Mesodermal cell (in vitro differentiated cells): ENCODE measurements at regions not wholly inside any gene's neighbourhood (a gene's known extent, or its start where the extent isn't known, plus 50 kb on each side); places are given as distances from the start of the nearest gene placed in this dataset.

Source experiments
- H3K27ac ChIP-seq: 2 replicates; pipeline ENCODE4 v1.7.0; 2013; ENCODE audit warnings: mild to moderate bottlenecking, low read depth, low read length, moderate library complexity; ENCODE audit not compliant: severe bottlenecking
- H3K36me3 ChIP-seq: 2 replicates; pipeline ENCODE4 v1.7.1; 2013; ENCODE audit warnings: mild to moderate bottlenecking, low read length, moderate library complexity; ENCODE audit not compliant: control insufficient read depth, insufficient read depth
- H3K4me1 ChIP-seq: one replicate; pipeline ENCODE4 v1.7.1; 2013; ENCODE audit warnings: mild to moderate bottlenecking, low read length; ENCODE audit not compliant: insufficient read depth, control insufficient read depth, poor library complexity, severe bottlenecking
- H3K4me3 ChIP-seq: 2 replicates; pipeline ENCODE4 v1.7.0; 2013; ENCODE audit warnings: low read length, control low read depth, mild to moderate bottlenecking; ENCODE audit not compliant: insufficient read depth, poor library complexity, severe bottlenecking; ENCODE audit errors: extremely low read depth
- H3K9me3 ChIP-seq: 2 replicates; pipeline ENCODE4 v1.7.1; 2013; ENCODE audit warnings: mild to moderate bottlenecking, low read length, moderate library complexity; ENCODE audit not compliant: control insufficient read depth
- WGBS, 2 experiments: methylation state at CpG; one replicate each; pipeline ENCODE4 v1.1.5; 2013; ENCODE audit warnings: missing lambda C conversion rate in 2 of 2; ENCODE audit not compliant: insufficient coverage in 2 of 2; 5-methylcytosine and 5-hydroxymethylcytosine counted together

GRCh38 chr5:56468277-56468676 is 235.1 kb upstream of the ANKRD55 start:
- no peaks in the 10 kb centered on the region for H3K36me3 ChIP-seq
- no peak overlapping the region for H3K4me3 ChIP-seq
- H3K27ac ChIP-seq = no peak overlapping the region
- H3K9me3 ChIP-seq = no peaks in the 10 kb centered on the region
- peaks cover 34% of the 10 kb centered on the region for H3K4me1 ChIP-seq
- WGBS, 2 experiments = 80 to 90% methylated on average over 1 to 2 of the region's 3 CpGs

- no peaks in the 10 kb centered on the region for H3K36me3 ChIP-seq
- 78 to 86% methylated on average over 2 of the region's 5 CpGs for WGBS, 2 experiments
- H3K4me1 ChIP-seq = peaks cover 34% of the 10 kb centered on the region
- no peak overlapping the region for H3K4me3 ChIP-seq
- H3K27ac ChIP-seq = no peak overlapping the region
- no peaks in the 10 kb centered on the region for H3K9me3 ChIP-seq
These were observed 234.1 kb upstream of the ANKRD55 start for GRCh38 chr5:56467176-56467717.

DNA sequence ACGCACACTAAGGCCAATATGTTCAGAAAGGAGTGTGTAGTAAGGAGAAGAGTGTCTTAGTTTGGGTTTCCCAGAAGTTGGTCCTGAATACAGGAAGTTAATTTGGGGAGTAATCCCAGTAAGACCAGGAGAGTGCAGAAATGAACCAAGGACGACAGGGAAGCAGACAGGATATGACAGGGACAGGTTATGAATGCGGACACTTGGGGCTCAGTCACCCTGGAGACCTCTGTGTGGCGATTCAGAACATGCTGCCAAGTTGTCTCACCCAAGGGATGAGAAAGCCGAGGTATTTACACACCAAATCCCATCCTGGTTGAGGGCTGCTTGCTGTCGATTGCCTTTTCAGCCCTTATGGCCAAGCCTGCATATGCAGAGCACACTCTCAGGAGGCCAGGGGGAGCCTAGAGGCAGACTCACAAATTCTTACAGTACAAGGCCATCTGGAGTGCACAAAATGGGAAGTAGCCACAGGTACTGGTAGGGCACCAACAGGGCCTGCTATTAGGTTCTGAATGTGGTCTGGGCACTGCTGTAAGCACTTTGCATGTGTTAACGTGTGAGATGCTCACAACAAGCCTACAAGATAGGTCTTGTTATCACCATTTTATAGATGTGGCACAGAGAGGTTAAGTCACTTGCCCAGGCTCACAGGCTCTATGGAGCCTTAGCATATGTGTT is 233.1 kb upstream of the ANKRD55 start:
- peak overlapping the region; percentile 50 for H3K27ac ChIP-seq
- H3K36me3 ChIP-seq = no peaks in the 10 kb centered on the region
- no peak overlapping the region for H3K4me3 ChIP-seq
- WGBS, 2 experiments = 89 to 99% methylated on average over 6 to 7 of the region's 7 CpGs
- no peaks in the 10 kb centered on the region for H3K9me3 ChIP-seq
- H3K4me1 ChIP-seq = peaks cover 29% of the 10 kb centered on the region

DNA sequence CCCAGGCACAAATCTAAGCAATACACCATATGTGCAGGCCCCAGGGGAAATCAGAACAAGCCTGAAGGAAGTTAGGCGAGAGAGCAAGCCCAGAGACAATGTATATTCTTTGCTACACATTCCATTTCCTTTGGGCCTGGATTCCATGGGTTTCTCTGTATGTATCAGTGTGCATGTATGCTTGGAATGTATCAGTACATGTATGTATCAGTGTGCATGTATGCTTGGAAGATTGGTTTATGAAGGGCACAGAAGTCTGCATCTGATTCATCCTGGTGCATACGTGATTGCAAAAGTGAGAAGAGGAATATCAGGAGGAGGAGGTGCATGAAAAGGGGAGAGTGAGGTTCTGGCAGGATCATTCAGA is 232.6 kb upstream of the ANKRD55 start:
- H3K27ac ChIP-seq = peak overlapping the region; percentile 66

DNA sequence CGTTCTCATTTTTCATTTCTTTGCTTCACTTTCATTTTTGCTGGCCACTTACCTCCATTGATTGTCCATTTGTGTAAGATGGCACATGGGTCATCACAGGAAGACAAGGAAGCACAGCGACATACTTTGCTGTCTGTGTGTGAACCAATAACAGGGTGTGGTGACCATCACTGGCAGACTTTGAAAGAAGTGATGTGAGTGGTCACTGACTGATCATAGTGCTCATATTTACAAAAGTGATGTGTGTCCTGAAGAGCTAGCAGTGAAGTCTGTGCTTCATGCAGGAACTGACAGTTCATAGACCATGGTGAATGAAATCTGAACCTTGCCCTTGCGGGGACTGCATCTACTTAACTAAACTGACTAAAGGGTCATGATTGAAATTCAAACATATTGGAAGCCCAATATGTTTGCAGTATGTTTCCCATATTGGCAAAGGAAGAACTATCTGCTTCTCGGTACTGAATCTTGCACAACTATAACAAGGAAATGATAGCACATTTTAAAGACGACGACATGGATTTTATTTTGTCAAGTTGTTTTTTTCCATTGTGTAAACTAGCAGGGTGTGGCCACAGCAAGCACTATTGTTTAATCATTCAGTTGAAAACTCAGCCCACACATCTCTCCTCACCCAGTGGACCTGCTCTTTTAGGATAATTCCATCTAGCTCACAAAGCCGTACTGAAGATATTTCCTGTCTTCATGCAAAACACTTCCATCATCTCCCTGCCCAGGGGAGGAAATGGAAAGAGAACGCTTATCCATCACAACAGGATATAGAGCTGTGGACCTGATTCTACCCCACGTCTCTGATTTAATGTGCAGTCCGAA is 232.0 kb upstream of the ANKRD55 start:
- H3K4me1 ChIP-seq = peaks cover 37% of the 10 kb centered on the region
- peak overlapping the region; percentile 66 for H3K27ac ChIP-seq
- WGBS, 2 experiments = 89 to 92% methylated on average over 5 to 8 of the region's 10 CpGs
- H3K4me3 ChIP-seq = no peak overlapping the region
- H3K36me3 ChIP-seq = no peaks in the 10 kb centered on the region
- no peaks in the 10 kb centered on the region for H3K9me3 ChIP-seq

More for the DNA sequence above, 232.6 kb upstream of the ANKRD55 start:
- WGBS, 2 experiments = 92 to 100% methylated on average over 1 to 2 of the region's 2 CpGs
- Histone ChIP-seq H3K4me1 (peaks cover 31% of the 10 kb centered on the region), H3K9me3 (no peaks in the 10 kb centered on the region), H3K36me3 (no peaks in the 10 kb centered on the region), H3K4me3 (no peak overlapping the region)

DNA sequence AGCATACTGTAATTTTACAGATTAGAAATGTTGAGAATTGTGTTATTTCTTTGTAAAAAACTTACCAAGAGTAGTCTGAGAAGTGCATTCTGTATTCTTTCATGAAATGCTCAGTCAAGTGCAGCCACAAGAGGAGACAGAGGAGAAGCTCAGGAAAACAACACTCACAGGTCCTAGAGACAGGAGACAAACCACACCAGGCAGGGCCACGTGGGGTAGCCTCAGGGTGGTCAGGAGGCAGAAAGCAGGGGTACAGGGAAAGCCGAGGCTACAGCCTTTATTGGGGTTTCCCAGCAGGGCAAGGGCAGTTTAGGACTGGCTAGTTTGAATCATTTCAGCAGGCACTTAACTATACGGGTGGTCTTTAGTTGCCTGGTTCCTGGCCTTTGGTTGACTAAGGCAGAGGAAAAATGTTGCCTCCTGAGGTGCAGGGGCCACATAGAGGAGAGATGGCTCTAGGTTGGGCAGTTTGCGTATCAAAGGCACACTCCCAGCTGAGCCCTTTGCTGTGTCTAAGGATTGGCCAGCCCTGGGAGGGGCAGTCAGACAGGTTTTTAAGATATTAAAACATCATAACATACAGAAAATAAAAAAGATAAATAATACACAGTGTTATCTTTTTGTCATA is 230.9 kb upstream of the ANKRD55 start:
- WGBS, 2 experiments = 73% methylated on average over 3 of the region's 4 CpGs
- H3K4me1 ChIP-seq = peaks cover 37% of the 10 kb centered on the region
- H3K4me3 ChIP-seq = no peak overlapping the region
- no peak overlapping the region for H3K27ac ChIP-seq
- no peaks in the 10 kb centered on the region for H3K36me3 ChIP-seq
- no peaks in the 10 kb centered on the region for H3K9me3 ChIP-seq

GRCh38 chr5:56461584-56461983 is 228.5 kb upstream of the ANKRD55 start:
- Histone ChIP-seq H3K4me3 (no peak overlapping the region), H3K4me1 (peaks cover 22% of the 10 kb centered on the region), H3K27ac (no peak overlapping the region), H3K9me3 (no peaks in the 10 kb centered on the region), H3K36me3 (no peaks in the 10 kb centered on the region)
- WGBS, 2 experiments = no CpG with 5 or more reads among the region's 4 CpGs

DNA sequence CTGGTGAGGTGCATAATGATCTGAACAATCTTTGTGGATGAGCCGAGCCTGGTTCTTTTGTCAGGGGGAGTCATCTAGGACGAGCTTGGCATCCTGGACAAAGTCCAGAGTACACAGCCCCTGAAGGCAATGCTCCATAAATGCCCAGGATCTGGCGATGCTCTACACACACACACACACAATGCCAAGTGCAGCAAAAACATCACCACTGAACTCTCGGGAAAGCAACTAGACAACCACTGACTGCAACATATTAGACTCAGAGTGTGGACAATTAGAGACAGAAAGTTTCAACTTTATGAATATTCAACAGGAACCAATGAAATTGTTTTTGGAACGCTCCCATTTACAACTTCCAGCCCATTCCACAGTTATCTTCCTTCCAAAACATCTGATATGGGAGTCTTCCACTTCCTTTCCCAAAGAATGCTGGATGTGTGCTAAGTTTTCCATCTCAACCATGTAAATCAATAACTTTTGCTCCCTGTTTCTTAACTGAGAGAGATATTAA is 227.6 kb upstream of the ANKRD55 start:
- peaks cover 14% of the 10 kb centered on the region for H3K4me1 ChIP-seq
- no peaks in the 10 kb centered on the region for H3K36me3 ChIP-seq
- H3K27ac ChIP-seq = no peak overlapping the region
- H3K4me3 ChIP-seq = no peak overlapping the region
- 88 to 95% methylated on average over 3 of the region's 5 CpGs for WGBS, 2 experiments
- no peaks in the 10 kb centered on the region for H3K9me3 ChIP-seq

DNA sequence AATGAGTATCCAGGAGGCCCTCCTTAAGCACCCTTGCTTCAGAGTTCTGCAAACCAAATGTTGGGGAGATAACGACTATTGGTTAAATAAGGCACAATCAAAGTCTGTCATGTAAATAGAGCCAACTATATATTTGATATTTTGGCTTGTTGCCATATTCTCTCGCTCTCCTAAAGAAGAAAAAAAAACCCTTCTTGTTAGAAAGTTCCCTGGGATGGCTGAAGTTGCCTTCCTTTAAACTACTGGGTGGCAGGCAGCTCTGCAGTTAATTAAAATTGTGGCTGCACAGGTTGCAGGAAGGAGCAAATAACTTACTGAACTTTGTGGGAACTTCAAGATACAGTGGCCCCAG is 227.0 kb upstream of the ANKRD55 start:
- Histone ChIP-seq H3K27ac (no peak overlapping the region), H3K9me3 (no peaks in the 10 kb centered on the region), H3K36me3 (no peaks in the 10 kb centered on the region), H3K4me3 (no peak overlapping the region), H3K4me1 (peaks cover 10% of the 10 kb centered on the region)
- 83% methylated on average over 1 of the region's 2 CpGs; no CpG with 5 or more reads in 1 of the 2 experiments for WGBS, 2 experiments

DNA sequence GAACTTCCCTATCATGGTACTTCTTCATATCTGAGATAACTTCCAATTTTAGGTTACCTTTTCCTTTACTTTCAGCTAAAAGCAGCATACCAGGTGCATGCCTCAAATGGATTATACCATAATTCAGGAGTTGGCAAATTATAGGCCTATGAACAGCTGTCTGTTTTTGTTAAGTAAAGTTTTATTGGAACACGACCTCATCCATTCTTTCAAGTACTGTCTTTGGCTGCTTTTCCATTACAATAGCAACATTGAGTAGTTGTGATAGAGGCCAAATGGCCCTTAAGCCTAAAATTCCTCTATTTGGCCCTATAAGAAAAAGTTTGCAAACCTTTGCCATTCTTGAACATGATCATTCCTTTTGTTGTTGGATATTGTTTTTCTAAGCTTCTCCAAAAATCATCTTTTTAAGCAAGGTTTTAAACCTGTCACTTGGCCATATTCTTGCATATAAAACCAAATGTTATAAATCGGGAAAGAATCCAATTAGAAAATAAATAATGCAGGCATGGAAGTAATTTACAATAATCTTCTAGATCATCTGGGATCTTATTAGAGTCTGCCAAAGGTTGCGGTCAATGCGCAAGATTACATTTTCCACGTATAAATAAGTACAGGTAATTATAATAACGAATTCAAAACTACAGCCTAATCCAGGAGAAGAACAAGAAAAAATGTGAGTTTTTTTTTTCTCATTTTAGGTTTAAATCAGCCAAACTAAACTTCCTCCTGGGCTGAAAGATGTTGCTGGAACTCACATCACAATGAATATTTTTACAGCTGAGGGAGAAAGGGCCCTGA is 226.5 kb upstream of the ANKRD55 start:
- WGBS, 2 experiments = 60% methylated on average over 1 of the region's 6 CpGs; no CpG with 5 or more reads in 1 of the 2 experiments
- Histone ChIP-seq H3K36me3 (no peaks in the 10 kb centered on the region), H3K4me1 (peaks cover 10% of the 10 kb centered on the region), H3K4me3 (no peak overlapping the region), H3K27ac (no peak overlapping the region), H3K9me3 (no peaks in the 10 kb centered on the region)
